Right atrium auricular region (tissue), 2 donors: ENCODE measurements at regions not wholly inside any gene's neighbourhood (a gene's known extent, or its start where the extent isn't known, plus 50 kb on each side); places are given as distances from the start of the nearest gene placed in this dataset.

Experiments
- DNase-seq: peaks from one replicate; pipeline ENCODE4 v3.0.0-alpha.2; 2019; ENCODE audit warnings: low spot score
- H3K27ac ChIP-seq, 2 donors: fragments of 200-600 bp; sonication (generic); 1 replicate in 1 of 2; 2 replicates in 1 of 2; pipeline ENCODE4 v1.5.1; 2016 to 2019
- H3K27me3 ChIP-seq, 2 donors: fragments of 200-600 bp; sonication (generic); one replicate each; pipeline versions ENCODE4 v1.5.1 to v1.6.0; 2017 to 2019
- H3K36me3 ChIP-seq: fragments of 200-600 bp; sonication (generic); one replicate; pipeline ENCODE4 v1.5.1; 2016
- H3K4me1 ChIP-seq, 2 donors: fragments of 200-600 bp; sonication (generic); one replicate each; pipeline versions ENCODE4 v1.5.1 to v1.6.0; 2017 to 2019
- H3K4me3 ChIP-seq, 2 donors: fragments of 200-600 bp; sonication (generic); 1 replicate in 1 of 2; 2 replicates in 1 of 2; pipeline ENCODE4 v1.5.1; 2017 to 2019; ENCODE audit warnings: mild to moderate bottlenecking in 1 of 2, moderate library complexity in 1 of 2
- H3K9me3 ChIP-seq, 2 donors: fragments of 200-600 bp; sonication (generic); one replicate each; pipeline ENCODE4 v1.5.1; 2019
- CTCF ChIP-seq, 2 donors: fragments of 200-600 bp; sonication (generic); IDR thresholded peaks; one replicate each; pipeline ENCODE4 v1.5.1; 2019; ENCODE audit warnings: antibody characterized with exemption in 2 of 2

DNA sequence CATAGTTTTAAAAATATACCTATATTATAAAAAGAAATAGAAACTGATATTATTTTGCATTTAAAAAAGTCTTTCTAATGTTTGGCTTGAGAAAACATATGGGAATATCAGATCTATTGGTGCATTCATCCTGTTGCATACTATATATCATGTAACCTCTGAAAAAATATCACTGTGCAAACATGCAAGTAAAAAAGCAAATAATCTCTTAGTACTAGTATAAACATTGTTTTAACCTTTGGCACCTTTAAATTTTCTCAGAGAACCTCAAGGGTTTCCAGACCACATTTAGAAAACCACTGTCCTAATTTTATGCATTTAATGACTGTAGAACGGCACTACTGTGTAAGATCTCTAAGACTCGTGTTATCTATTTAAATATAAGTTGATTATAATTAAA, 416.8 kb downstream of the LRFN5 start:
- DNase-seq, result no peak
- Histone ChIP-seq H3K9me3 (no peaks in the 10 kb centered on the region), H3K27ac (no peak overlapping the region), H3K4me3 (no peak overlapping the region), H3K4me1 (no peaks in the 10 kb centered on the region), H3K27me3 (no peaks in the 10 kb centered on the region), H3K36me3 (no peaks in the 10 kb centered on the region)
- TF ChIP-seq CTCF (IDR thresholded peaks at IDR 0.05), result no peak

DNA sequence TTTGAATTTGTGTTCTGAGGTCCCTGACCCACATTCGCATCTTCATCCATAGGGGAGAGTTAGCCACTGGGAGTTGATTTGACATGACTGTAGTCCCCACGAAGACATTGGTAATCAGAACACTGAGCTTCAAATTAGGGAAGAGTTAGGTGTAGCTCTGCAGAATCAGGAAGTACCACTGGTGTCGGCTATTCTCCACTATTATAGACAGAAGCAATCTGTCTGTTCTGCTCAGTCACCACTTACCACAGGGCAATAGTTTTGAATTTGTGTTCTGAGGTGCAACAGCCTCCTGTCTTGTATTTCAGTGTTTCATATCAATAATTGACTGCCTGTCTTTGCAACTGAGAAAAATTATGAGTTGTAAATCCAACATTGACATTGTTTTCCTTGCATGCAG, 407.6 kb downstream of the LRFN5 start:
- no peak for TF ChIP-seq CTCF (IDR thresholded peaks at IDR 0.05)
- H3K27me3 ChIP-seq, result no peaks in the 10 kb centered on the region
- H3K4me3 ChIP-seq, result no peak overlapping the region
- no peaks in the 10 kb centered on the region for H3K4me1 ChIP-seq
- no peak for DNase-seq
- H3K36me3 ChIP-seq, result no peaks in the 10 kb centered on the region
- no peaks in the 10 kb centered on the region for H3K9me3 ChIP-seq
- no peak overlapping the region for H3K27ac ChIP-seq

- no peak overlapping the region for H3K4me3 ChIP-seq
- H3K9me3 ChIP-seq, result no peaks in the 10 kb centered on the region
- no peak overlapping the region for H3K27ac ChIP-seq
- H3K27me3 ChIP-seq, result no peaks in the 10 kb centered on the region
- DNase-seq, result no peak
- H3K36me3 ChIP-seq, result no peaks in the 10 kb centered on the region
- no peak for TF ChIP-seq CTCF (IDR thresholded peaks at IDR 0.05)
- no peaks in the 10 kb centered on the region for H3K4me1 ChIP-seq
Measured at GRCh38 chr14:42013559-42013958, 406.9 kb downstream of the LRFN5 start.

- H3K27me3 ChIP-seq, result no peaks in the 10 kb centered on the region
Measured at GRCh38 chr14:42013153-42013552, 406.5 kb downstream of the LRFN5 start.

GRCh38 chr14:42011221-42011620, 404.5 kb downstream of the LRFN5 start:
- Histone ChIP-seq H3K36me3 (no peaks in the 10 kb centered on the region), H3K27ac (no peak overlapping the region), H3K4me1 (no peaks in the 10 kb centered on the region), H3K4me3 (no peak overlapping the region), H3K9me3 (no peaks in the 10 kb centered on the region), H3K27me3 (no peaks in the 10 kb centered on the region)
- DNase-seq, result no peak
- no peak for TF ChIP-seq CTCF (IDR thresholded peaks at IDR 0.05)

More at GRCh38 chr14:42013153-42013552, 406.5 kb downstream of the LRFN5 start:
- Histone ChIP-seq H3K27ac (no peak overlapping the region), H3K4me3 (no peak overlapping the region), H3K4me1 (no peaks in the 10 kb centered on the region), H3K9me3 (no peaks in the 10 kb centered on the region), H3K36me3 (no peaks in the 10 kb centered on the region)
- no peak for TF ChIP-seq CTCF (IDR thresholded peaks at IDR 0.05)
- no peak for DNase-seq

- H3K36me3 ChIP-seq, result no peaks in the 10 kb centered on the region
- H3K4me3 ChIP-seq, result no peak overlapping the region
- no peak overlapping the region for H3K27ac ChIP-seq
- no peaks in the 10 kb centered on the region for H3K9me3 ChIP-seq
- no peak for TF ChIP-seq CTCF (IDR thresholded peaks at IDR 0.05)
- no peaks in the 10 kb centered on the region for H3K27me3 ChIP-seq
- no peak for DNase-seq
- no peaks in the 10 kb centered on the region for H3K4me1 ChIP-seq
Measured at GRCh38 chr14:42004321-42004720, 397.6 kb downstream of the LRFN5 start.
